Suppressor macrophage treated with lipopolysaccharide for 1 hour (primary cell): ENCODE measurements at regions not wholly inside any gene's neighbourhood (a gene's known extent, or its start where the extent isn't known, plus 50 kb on each side); places are given as distances from the start of the nearest gene placed in this dataset.

Source experiments
- DNase-seq, 3 donors: peaks; one replicate each; pipeline ENCODE4 v3.0.0-alpha.2; 2020 to 2022

- DNase-seq = no peak
Observed at GRCh38 chr7:15801041-15801440, 114.6 kb upstream of the MEOX2 start.

- DNase-seq = no peak
Observed at GRCh38 chr7:15798081-15798480, 111.6 kb upstream of the MEOX2 start.

GRCh38 chr7:15795393-15795792 is 108.9 kb upstream of the MEOX2 start:
- DNase-seq = peak in 1 of 3 donors; percentile 6

GRCh38 chr7:15794801-15795200 is 108.3 kb upstream of the MEOX2 start:
- DNase-seq = no peak

- DNase-seq = no peak
Observed at GRCh38 chr7:15784694-15785030, 98.2 kb upstream of the MEOX2 start.

- peak in 2 of 3 donors; percentile 25 to 29 for DNase-seq
Observed at GRCh38 chr7:15783987-15784693, 97.7 kb upstream of the MEOX2 start.

- DNase-seq = no peak
Observed at GRCh38 chr7:15782656-15783055, 96.2 kb upstream of the MEOX2 start.

GRCh38 chr7:15781944-15782343 is 95.5 kb upstream of the MEOX2 start:
- DNase-seq = no peak

- peak in 2 of 3 donors; percentile 3 to 21 for DNase-seq
Observed at GRCh38 chr7:15780271-15780670, 93.8 kb upstream of the MEOX2 start.

- DNase-seq = no peak
Observed at GRCh38 chr7:15778191-15778590, 91.7 kb upstream of the MEOX2 start.

GRCh38 chr7:15765753-15766152 is 79.3 kb upstream of the MEOX2 start:
- no peak for DNase-seq

- DNase-seq = no peak
Observed at GRCh38 chr7:15764851-15765382, 78.4 kb upstream of the MEOX2 start.

GRCh38 chr7:15764010-15764409 is 77.5 kb upstream of the MEOX2 start:
- DNase-seq = no peak

GRCh38 chr7:15757041-15758000 is 70.8 kb upstream of the MEOX2 start:
- DNase-seq = no peak

- DNase-seq = no peak
Observed at GRCh38 chr7:15755061-15755460, 68.6 kb upstream of the MEOX2 start.

- DNase-seq = peak in 2 of 3 donors; percentile 1 to 11
Observed at GRCh38 chr7:15753887-15754579, 67.5 kb upstream of the MEOX2 start.

- DNase-seq = no peak
Observed at GRCh38 chr7:15752377-15752776, 65.9 kb upstream of the MEOX2 start.

- DNase-seq = no peak
Observed at GRCh38 chr7:15751191-15751701, 64.8 kb upstream of the MEOX2 start.

- no peak for DNase-seq
Observed at GRCh38 chr7:15750727-15751126, 64.2 kb upstream of the MEOX2 start.

- DNase-seq = no peak
Observed at GRCh38 chr7:15749631-15750030, 63.1 kb upstream of the MEOX2 start.

GRCh38 chr7:15747712-15748111 is 61.2 kb upstream of the MEOX2 start:
- DNase-seq = no peak

GRCh38 chr7:15747301-15747700 is 60.8 kb upstream of the MEOX2 start:
- DNase-seq = no peak

- no peak for DNase-seq
Observed at GRCh38 chr7:15743926-15744480, 57.5 kb upstream of the MEOX2 start.
